D721Med (cell line): ENCODE measurements at regions not wholly inside any gene's neighbourhood (a gene's known extent, or its start where the extent isn't known, plus 50 kb on each side); places are given as distances from the start of the nearest gene placed in this dataset.

Source experiments
- DNase-seq: peaks from one replicate; pipeline ENCODE4 v3.0.0; 2011; ENCODE audit warnings: low spot score; ENCODE audit not compliant: insufficient read length
- FAIRE-seq: peaks from 2 replicates; lab custom pipeline; 2011; peaks lifted over from hg19 to GRCh38; lab: Jason Lieb, UNC
- TF ChIP-seq, protein P1 (sequence below): IDR thresholded peaks from 2 replicates; pipeline ENCODE4 v1.5.1; 2012; ENCODE audit warnings: mild to moderate bottlenecking, control low read depth; ENCODE audit not compliant: insufficient read depth; ENCODE audit errors: missing control alignments

DNA sequence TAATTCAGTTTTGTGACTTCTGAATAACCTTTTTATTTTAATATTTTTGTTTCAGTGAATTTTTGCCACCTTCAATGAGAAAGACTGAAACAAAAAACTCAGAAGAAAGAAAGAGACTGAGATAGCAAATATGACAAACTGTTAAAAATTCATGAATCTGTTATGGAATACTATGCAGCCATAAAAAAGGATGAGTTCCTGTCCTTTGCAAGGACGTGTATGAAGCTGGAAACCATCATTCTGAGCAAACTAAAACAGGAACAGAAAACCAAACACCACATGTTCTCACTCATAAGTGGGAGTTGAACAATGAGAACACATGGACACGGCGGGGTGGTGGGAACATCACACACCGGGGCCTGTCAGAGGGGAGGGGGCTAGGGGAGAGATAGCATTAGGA, 193.4 kb upstream of the FGGY start:
- DNase-seq (no peak), FAIRE-seq (no peak)
- TF ChIP-seq, protein P1, sequence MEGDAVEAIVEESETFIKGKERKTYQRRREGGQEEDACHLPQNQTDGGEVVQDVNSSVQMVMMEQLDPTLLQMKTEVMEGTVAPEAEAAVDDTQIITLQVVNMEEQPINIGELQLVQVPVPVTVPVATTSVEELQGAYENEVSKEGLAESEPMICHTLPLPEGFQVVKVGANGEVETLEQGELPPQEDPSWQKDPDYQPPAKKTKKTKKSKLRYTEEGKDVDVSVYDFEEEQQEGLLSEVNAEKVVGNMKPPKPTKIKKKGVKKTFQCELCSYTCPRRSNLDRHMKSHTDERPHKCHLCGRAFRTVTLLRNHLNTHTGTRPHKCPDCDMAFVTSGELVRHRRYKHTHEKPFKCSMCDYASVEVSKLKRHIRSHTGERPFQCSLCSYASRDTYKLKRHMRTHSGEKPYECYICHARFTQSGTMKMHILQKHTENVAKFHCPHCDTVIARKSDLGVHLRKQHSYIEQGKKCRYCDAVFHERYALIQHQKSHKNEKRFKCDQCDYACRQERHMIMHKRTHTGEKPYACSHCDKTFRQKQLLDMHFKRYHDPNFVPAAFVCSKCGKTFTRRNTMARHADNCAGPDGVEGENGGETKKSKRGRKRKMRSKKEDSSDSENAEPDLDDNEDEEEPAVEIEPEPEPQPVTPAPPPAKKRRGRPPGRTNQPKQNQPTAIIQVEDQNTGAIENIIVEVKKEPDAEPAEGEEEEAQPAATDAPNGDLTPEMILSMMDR, result no peak

DNA sequence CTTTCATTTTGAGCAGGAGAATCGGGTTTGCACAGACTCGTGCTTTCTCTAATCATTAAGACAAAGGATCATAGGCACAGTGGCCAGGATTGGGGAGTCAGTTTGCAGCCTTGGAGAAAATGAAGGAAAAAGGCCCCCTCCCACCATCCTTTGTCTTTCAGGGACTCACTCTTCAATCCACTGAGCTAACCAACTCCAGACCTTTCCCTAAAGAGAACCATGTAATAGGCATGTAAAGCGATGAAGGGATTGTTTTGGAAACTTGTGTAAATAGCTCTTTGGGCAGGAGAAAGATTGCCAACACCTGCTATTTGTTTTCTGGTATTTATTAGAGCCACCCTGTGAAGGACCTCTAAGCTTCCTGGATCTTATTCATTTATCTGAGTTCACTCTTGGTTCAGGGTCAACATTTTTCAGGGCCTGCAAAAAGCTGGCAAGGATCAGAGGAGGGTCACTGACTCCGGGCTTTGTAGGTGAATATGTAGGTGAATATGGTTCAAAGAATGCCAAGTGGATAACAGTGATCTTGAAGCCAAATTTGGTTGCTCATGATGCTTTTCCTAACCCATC, 192.6 kb upstream of the FGGY start:
- TF ChIP-seq, protein P1, result no peak
- FAIRE-seq, result no peak
- DNase-seq, result no peak

DNA sequence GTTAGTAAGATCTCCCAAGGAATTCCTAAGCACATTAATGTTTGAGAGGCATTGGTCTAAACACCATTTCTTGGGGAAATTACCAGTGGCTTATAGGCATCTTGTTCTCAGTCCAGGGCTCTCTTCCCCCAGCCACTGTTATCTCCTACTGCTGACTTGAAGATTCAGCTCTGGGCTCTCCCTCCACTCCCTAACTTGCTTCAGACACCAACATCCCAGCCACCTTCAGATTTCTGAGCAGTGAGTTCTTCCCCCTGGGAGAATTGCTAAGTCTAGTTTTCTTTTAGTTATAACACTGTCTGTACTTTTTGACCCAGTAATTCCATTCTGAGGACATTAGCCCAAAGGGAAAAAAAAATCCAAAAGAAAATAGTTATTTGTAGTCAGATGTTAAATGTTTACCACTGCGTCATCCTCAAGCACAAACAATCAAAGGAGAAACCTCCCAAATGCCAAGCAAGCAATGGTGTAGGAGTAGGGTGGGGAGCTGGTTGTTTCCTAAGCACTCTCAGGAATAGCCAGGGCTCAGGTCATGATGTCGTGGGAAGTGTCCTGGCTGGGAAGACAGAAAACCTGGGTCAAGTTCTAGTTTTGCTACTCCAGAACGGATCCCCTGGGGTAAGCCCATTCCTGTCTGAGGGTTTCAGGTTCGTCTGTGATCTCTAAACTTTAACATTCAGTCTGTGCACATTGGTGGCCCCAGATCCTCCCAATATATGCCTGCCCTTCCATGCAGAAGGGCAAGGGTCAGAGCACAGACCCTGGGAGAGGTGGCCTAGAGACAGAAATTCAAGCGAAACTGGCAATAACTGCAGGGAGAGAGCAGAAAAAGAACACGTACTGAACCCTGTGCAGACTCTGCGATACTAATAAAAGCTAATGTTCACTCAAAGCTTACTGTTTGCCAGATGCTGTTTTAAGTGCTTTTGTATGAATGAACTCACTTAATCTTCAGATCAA, 191.1 kb upstream of the FGGY start:
- no peak for FAIRE-seq
- TF ChIP-seq, protein P1, result no peak

DNA sequence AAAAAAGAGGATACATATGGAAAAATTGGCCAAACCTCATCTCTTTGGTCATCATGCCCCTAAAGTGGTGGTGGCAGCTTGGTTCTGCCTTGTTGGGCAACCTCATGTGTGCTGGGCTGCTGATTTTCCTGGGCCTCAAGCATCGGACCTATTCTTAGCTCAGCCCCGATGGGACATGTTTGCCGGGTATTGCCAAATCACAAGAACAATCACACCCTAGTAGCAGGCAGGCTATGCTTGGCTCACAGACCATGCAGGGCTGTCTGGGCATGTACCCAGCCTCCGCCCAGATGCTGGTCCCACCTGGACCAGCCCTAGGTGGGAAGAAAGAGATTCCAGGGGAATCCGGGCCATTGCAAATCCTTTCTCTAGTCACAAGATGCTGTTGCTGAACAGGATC, 189.4 kb upstream of the FGGY start:
- DNase-seq, result no peak
- TF ChIP-seq, protein P1, result no peak
- FAIRE-seq, result no peak

More for the DNA sequence above, 191.1 kb upstream of the FGGY start:
- no peak for DNase-seq

DNA sequence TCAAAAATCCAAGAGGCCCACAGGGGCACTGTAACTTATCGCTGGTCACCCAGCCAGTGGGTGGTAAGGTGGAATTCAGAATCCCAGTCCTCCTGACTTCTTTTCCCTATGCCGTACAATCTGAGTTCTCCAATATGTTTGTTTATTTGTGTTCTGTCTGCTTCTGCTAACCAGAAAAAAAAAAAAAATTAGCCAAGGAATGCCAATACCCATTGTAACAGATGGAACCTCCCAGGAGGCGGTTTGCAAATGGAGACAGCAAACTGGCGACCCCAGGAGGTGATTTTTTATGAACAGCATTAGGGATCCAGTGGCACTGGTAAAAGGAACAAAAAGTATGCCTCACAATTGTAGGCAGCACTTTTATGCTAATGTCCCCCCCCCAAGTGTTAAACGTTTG, 189.0 kb upstream of the FGGY start:
- DNase-seq, result no peak
- no peak for FAIRE-seq
- TF ChIP-seq, protein P1, result no peak

DNA sequence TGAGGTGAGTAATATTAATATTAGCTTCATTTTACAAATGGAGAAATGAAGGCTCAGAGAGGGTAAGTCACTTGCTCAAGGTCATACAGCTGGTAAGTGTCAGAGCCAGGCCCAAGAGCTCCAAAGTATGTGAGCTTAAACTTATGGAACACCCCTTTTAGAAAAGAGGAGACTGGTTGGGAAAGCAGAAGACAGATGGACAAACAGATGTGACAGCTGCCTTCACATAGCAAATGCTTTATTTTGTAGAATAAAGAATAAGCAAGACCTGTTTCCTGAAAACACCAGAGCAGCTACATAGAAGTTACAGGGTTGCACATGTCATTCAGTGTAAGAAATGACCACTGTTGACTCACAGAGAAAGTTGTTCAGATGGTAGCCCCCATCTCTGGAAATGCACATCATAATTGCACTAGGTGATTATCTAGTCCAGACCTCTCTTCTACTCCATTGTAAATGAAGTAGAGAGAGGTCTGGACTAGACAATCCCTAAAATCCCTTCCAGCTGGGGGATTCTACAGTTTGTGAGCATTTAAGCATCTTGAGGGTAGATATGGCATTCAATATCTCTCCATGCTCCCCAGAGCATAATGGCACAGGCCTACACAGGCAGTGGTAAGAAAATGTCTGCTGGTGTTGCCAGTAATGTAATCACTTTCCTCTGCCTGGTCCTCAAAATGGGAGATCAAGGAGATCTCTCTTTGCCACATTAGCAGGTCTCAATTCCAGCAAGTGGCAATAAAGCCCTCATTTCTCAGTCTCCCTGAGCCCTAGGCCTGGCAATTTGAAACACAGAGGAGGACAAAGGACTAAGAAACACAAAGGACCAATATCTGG, 188.2 kb upstream of the FGGY start:
- FAIRE-seq (no peak), DNase-seq (no peak)
- TF ChIP-seq, protein P1, result no peak
